ENCODE measurements at regions not wholly inside any gene's neighbourhood (a gene's known extent, or its start where the extent isn't known, plus 50 kb on each side); places are given as distances from the start of the nearest gene placed in this dataset.

- FAIRE-seq (no peak), DNase-seq (ENCODE audit: low spot score) (no peak)
These were observed 200.6 kb downstream of the JCAD start for GRCh38 chr10:29858702-29859267.

DNA sequence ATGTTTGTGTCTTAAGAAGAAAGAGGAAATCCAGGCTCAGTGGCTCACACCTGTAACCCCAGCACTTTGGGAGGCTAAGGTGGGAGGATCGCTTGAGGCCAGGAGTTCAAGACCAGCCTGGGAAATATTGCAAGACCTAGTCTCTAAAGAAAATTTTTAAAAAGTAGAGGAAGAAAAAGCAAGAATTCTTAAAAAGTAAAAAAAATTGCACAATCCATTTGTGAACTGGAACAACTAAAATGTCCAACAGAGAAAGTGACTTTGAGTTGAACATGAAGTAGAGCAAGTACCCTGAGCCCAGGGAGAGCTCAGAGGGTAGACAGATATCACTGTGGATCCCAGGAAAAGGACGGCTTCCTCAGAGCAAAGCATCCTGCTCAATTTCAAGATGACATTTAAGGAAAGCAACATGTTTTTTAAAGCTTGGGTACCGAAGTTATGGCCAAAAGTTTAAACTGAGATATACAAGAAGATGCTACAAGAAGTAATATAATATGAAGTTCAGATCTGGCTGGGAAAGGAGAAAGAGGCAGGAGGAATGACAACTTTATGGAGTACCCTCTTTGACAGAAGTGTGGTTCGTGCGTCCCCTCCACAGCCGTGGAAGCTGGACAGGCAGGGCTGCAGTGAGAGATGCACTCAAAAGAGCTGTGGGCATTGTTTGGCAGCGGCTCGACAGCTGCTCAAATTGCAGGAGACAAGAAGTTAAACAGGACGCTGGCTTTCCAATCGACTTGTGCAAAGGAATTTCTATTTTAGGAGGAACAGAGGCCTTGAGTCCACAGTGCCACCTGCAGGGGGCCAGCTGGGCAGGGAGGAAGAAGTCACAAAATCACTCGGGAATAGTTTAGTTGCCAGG is 201.3 kb downstream of the JCAD start:
- DNase-seq (ENCODE audit: low spot score) (peak; percentile 70), FAIRE-seq (peak; percentile 88)

DNA sequence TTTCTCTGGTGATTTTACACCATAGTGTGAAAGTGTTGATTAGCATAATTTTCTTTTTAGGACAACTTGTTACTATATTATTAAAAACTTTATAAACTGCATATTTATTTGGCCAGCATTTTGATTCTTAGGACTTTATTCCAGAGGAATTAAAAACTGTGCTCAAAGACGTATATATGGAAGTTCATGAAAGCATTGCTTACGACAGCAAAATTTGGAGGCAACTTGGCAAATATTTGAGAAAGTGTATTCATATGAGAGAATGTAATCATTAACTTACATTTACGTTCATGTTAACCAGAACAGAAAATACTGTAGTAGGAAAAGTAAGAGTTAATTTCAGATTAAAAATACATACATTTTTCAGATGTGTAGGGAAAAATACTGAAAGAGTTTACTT is 203.1 kb downstream of the JCAD start:
- no peak for FAIRE-seq

DNA sequence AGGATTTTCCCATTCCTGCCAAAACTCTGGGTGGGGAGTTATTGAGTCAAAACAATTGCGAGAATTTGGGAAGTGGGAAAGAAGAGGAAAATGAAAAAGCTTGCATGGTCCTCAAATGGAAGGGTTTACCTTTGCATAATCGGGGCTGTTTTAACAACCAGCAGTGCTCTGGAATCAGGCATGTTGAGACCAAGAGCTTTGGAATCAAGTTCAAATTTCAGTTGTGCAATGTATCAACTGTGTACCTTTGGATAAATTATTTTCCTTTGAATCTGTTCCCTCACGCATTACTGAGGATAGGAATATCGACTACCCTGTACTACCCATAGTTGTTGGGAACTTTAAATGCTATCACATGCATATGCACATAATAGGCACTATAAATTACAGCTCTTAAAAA is 205.5 kb downstream of the JCAD start:
- FAIRE-seq (no peak), DNase-seq (ENCODE audit: low spot score) (no peak)

More for the DNA sequence above, 203.1 kb downstream of the JCAD start:
- no peak for DNase-seq (ENCODE audit: low spot score)

- FAIRE-seq (no peak), DNase-seq (ENCODE audit: low spot score) (no peak)
These were observed 208.1 kb downstream of the JCAD start for GRCh38 chr10:29851241-29851640.

GRCh38 chr10:29850371-29850770 is 209.0 kb downstream of the JCAD start:
- DNase-seq (ENCODE audit: low spot score) (no peak), FAIRE-seq (no peak)

DNA sequence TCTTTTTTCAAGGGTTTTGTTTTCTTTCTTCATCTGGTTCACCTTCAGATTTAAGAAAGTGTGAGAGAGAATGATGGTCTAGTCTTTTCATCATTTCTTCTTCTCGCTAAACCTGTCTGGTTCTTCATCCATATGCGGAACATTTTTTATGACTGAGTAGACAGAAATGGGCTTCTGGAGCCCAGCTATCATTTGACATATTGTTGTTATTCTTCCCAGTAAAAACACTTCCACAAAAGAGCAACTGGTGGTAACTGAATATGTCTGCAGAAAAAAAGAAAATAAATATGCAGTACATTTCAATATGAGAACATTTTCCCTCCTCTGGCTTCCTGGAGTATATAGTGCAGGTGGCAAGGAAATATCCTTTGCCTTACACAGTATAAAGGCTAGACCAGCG is 209.5 kb downstream of the JCAD start:
- FAIRE-seq: no peak

DNA sequence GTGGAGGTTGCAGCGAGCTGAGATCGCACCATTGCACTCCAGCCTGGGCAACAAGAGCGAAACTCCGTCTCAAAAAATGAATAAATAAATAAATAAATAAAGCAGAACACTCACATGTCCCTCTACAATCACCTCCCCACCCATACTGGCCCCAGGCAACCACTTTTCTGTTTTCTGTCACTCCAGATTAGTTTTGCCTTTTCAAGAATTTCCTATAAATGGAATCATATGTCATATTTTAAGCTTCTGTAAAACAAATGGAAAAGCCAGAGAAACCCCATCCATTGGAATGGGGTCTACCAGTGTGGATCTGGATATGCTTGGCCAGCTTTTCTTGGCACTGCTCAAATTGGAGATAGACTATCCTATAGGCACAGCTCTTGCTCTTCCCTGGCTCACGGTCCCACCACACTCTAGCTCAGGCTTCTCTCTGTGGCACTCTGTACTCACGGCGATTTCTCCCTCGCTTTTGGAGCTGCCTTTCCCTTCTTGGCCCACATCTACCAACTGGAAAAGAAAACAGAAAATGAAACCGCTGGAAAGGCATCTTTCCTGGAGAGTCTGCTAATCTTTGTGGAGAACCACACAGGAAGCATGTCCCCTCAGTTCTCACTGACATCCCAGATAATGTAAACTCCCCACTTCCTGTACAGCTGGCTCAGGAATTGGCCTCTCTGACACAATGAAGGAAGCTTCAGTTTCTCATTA is 210.1 kb downstream of the JCAD start:
- DNase-seq (ENCODE audit: low spot score) (peak; percentile 46), FAIRE-seq (no peak)

More for the DNA sequence above, 209.5 kb downstream of the JCAD start:
- no peak for DNase-seq (ENCODE audit: low spot score)

DNA sequence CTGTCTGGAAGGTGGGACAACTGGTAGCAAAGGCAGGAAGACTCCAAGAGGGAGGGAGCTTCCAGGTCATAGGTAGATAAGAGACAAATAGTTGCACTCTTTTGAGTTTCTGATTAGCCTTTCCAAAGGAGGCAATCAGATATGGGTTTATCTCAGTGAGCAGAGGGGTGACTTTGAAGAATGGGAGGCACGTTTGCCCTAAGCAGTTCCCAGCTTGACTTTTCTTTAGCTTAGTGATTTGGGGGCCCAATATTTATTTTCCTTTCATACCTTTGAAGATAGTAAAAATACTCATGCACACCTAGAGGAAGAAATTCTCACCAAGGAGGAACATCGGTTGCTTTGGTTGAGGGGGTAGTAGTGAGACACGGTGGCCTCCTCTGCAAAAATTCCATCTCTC is 212.1 kb upstream of the SVIL start:
- FAIRE-seq: no peak

DNA sequence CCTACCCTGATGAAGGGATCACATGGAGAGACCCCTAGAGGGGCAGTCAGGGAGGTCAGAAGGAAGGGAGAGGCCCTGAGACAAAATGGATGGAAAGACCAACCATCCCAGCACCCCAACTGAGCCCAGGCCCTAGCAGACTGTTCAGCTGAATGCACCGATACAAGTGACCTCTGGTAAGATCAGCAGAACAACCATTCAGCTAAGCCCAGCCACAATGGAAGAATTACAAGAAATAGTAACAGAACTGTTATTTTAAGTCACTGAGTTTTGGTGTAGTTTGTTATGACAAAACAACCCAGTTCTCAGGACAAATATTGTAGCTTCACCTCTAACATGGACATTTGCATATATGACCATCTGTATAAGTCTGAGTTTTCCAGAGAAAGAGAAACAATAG is 210.4 kb upstream of the SVIL start:
- DNase-seq (ENCODE audit: low spot score) (no peak), FAIRE-seq (no peak)

More for the DNA sequence above, 212.1 kb upstream of the SVIL start:
- no peak for DNase-seq (ENCODE audit: low spot score)

DNA sequence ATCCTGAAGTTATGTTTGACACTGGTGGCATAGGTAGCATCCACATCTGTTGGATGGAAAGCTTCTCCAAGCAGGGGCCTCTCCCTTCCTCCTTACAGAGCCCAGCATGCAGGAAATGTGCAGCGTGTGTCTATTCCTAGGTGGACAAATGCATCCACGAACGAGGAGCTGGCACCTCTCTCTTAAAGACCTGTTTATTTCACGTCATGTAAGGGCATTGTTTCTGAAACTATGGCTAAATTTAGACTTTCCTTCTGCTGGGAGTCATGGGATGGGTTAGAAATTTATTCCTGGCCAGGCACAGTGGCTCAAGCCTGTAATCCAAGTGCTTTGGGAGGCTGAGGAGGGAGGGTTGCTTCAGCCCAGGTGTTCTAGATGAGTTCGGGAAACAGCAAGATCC is 208.4 kb upstream of the SVIL start:
- FAIRE-seq: peak; percentile 35
- no peak for DNase-seq (ENCODE audit: low spot score)

DNA sequence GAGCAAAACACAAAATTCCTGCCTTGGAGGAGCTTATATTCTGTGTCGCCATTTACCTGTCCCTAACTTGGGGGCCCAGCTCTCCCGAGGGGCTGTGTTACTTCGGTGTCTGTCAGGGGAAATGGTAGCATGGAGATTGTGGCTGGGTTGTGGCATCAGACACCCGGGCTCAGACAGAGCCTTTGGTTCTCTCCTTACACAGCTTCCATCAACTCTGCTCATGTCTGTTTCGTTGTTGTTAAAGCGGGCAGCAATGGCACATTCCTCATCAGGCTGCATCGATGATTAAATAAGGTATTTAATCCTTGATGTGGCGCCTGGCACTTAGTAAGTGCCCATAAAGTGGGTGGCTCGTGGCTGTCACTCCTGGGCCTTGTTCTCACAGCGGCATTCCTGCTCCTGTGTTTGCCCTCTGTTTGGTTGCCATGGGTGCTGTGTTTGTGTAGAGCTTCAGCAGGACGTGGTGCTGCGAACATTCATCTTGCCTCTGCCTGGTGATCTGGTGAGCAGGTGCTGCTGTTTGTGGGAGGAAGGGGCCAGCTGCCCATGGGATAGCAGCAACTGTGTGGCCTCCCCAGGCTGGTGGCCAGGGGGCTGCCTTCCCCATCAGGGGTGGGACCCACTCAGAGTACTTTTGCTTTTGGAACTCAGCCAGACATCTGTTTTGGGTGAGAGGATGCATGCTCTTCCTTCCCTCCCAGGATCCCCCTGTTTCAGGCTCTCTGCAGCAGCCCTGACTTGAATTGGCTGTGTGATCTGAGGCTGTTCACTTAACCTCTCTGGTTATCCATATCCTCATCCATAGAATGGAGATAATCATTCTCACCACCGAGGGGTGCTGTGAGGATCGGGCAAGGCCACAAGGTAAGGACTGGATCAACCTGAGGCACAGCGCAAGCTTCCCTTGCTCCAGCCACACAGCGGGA is 207.2 kb upstream of the SVIL start:
- DNase-seq (ENCODE audit: low spot score): peak; percentile 32

GRCh38 chr10:29840516-29841276 is 205.9 kb upstream of the SVIL start:
- DNase-seq (ENCODE audit: low spot score): no peak
- no peak for FAIRE-seq

More for the DNA sequence above, 207.2 kb upstream of the SVIL start:
- peak; percentile 87 for FAIRE-seq

- DNase-seq (ENCODE audit: low spot score) (no peak), FAIRE-seq (no peak)
These were observed 205.2 kb upstream of the SVIL start for GRCh38 chr10:29839826-29840515.

- no peak for FAIRE-seq
These were observed 203.8 kb upstream of the SVIL start for GRCh38 chr10:29838539-29838938.

DNA sequence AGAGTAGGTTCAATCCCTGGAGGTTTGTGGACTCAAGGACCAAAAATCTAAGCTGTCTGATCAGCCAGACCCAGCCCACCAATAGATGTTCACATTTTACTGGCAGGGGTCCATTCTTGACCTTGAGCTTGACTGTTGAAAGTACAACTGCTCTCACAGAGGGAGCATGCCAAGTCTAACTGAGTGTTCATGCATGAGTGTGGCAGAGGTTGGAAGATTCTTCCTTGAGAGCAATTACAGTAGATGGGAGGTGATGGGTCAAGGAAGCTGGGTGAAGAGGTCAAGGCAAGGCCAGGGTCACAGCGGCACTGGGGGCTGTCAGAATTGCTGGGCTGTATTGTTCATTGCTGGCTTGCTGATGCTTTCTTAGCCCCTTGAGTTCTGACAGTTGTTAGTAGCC is 202.8 kb upstream of the SVIL start:
- peak; percentile 44 for FAIRE-seq

More at GRCh38 chr10:29838539-29838938, 203.8 kb upstream of the SVIL start:
- no peak for DNase-seq (ENCODE audit: low spot score)

DNA sequence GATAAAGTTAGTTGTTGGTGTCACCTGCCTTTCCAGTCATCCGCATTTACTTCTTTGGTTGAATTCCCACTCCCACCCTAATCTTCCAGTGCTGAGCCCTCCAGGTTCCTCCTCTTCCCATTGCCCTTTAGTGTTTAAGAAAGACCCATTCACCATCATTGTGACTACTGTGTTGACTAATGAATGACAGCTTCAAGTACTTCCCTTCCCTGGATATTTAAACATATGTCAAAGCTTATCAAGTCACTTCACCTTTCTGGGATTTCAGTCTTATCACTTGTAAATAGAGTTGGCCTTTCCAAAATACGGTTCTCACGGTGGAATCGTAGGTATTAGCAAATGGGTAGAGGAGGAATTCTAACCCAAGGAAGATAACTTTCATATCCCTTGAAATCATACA is 201.6 kb upstream of the SVIL start:
- DNase-seq (ENCODE audit: low spot score) (no peak), FAIRE-seq (peak; percentile 30)

More for the DNA sequence above, 202.8 kb upstream of the SVIL start:
- DNase-seq (ENCODE audit: low spot score): no peak

DNA sequence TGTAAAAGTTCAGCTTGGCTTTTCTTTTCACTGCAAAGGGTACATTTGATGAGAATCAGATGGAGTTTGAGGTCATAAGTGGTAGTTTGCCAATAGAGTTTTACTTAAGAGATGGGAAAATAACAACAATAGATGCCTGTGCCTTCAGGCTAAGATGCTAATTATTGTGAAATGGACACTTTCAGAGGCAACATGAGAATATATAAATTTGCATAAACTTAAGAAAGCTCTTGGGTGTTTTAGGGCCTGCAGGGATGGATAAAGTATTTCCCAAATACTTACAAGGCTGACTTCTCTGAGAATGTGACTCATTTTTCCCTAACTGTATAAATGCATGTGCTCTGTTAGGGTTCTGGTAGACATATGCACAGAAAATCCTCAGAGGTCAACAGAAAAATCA is 200.3 kb upstream of the SVIL start:
- FAIRE-seq (no peak), DNase-seq (ENCODE audit: low spot score) (no peak)
